K562 (cell line): ENCODE measurements at regions not wholly inside any gene's neighbourhood (a gene's known extent, or its start where the extent isn't known, plus 50 kb on each side); places are given as distances from the start of the nearest gene placed in this dataset.
A peak's percentile ranks its signal among the peaks of the same experiment; 100 is the strongest.

ENCODE experiments used
- ADNP ChIP-seq: fragments of 200-800 bp; sonication (Bioruptor generic); IDR thresholded peaks from 2 replicates; pipeline ENCODE4 v1.6.1; 2016; ENCODE audit warnings: missing genetic modification characterization, missing compliant biosample characterization
- CTCF ChIP-seq, 3 experiments: IDR thresholded peaks in 2 of 3; conservative IDR thresholded peaks in 1 of 3; 2 replicates each; pipeline ENCODE4 v1.5.1; 2011 to 2012; ENCODE audit warnings: low read length in 3 of 3, mild to moderate bottlenecking in 3 of 3, control low read depth in 2 of 3, improper control_type of control experiment in 1 of 3, inconsistent platforms in 1 of 3, low read depth in 1 of 3, mixed read lengths in 1 of 3, moderate library complexity in 1 of 3; ENCODE audit not compliant: insufficient read depth in 2 of 3
- KDM5B ChIP-seq: fragments of 200-600 bp; sonication (generic); IDR thresholded peaks from 2 replicates; pipeline ENCODE4 v1.6.1; 2012; ENCODE audit warnings: low read depth, mild to moderate bottlenecking, moderate library complexity, low read length, control low read depth, inconsistent platforms; ENCODE audit not compliant: insufficient replicate concordance
- MCM2 ChIP-seq: fragments of 450-650 bp; IDR thresholded peaks from 2 replicates; pipeline ENCODE4 v1.6.1; 2017; ENCODE audit warnings: low read depth, mild to moderate bottlenecking
- PATZ1 ChIP-seq: fragments of 250-450 bp; sonication (Bioruptor Pico); IDR thresholded peaks from 2 replicates; pipeline ENCODE4 v1.5.0; 2020; ENCODE audit warnings: mild to moderate bottlenecking, borderline replicate concordance
- POLR2B ChIP-seq: fragments of 450-650 bp; IDR thresholded peaks from 2 replicates; pipeline ENCODE4 v1.6.1; 2018; ENCODE audit warnings: low read depth; ENCODE audit not compliant: partially characterized antibody
- REST ChIP-seq, 2 experiments: fragments of 450-650 bp; formaldehyde crosslinking in 1 of 2; IDR thresholded peaks; 2 replicates each; pipeline versions ENCODE4 v1.4.0 to v1.6.1; 2014 to 2020; ENCODE audit warnings: mild to moderate bottlenecking in 2 of 2, borderline replicate concordance in 1 of 2, low read depth in 1 of 2
- SMC3 ChIP-seq: conservative IDR thresholded peaks from 2 replicates; pipeline ENCODE4 v1.6.1; 2011; ENCODE audit warnings: low read depth, low read length, improper control_type of control experiment; ENCODE audit not compliant: insufficient read depth
- STAG1 ChIP-seq: sonication (generic); formaldehyde crosslinking; IDR thresholded peaks from 2 replicates; pipeline ENCODE4 v1.5.0; 2020; ENCODE audit warnings: missing genetic modification reagents, borderline replicate concordance
- STAT6 ChIP-seq: sonication (generic); formaldehyde crosslinking; IDR thresholded peaks from 2 replicates; pipeline ENCODE4 v1.8.1; 2023; ENCODE audit warnings: mild to moderate bottlenecking, missing genetic modification reagents
- ZNF224 ChIP-seq: sonication (generic); formaldehyde crosslinking; IDR thresholded peaks from 2 replicates; pipeline ENCODE4 v1.8.0; 2022; ENCODE audit warnings: mild to moderate bottlenecking, missing genetic modification reagents
- ZNF695 ChIP-seq: fragments of 450-650 bp; formaldehyde crosslinking; IDR thresholded peaks from 2 replicates; pipeline ENCODE4 v1.4.0; 2020; ENCODE audit warnings: mild to moderate bottlenecking, moderate library complexity

- TF ChIP-seq REST (IDR thresholded peaks at IDR 0.05; ENCODE audit: borderline replicate concordance) (peak; percentile 72), REST (CRISPR knock-in tag; IDR thresholded peaks at IDR 0.05; ENCODE audit: low read depth) (no peak), STAT6 (CRISPR knock-in tag) (no peak), CTCF (IDR thresholded peaks at IDR 0.05 in 2 of 3, conservative IDR thresholded peaks at IDR 0.05 in 1 of 3; ENCODE audit: insufficient read depth in 2 of 3, low read depth in 1 of 3, low read length in 3 of 3) (peak; percentile 69 to 83 (median 78)), KDM5B (no peak), ZNF224 (no peak), SMC3 (peak; percentile 76), POLR2B (no peak), ADNP (tag) (no peak), ZNF695 (CRISPR knock-in tag) (no peak), STAG1 (CRISPR knock-in tag) (peak; percentile 77; the same call in 1 of the 2 replicates), PATZ1 (CRISPR knock-in tag) (no peak), MCM2 (no peak)
These were observed 107.6 kb upstream of the CYRIA start (continued) for GRCh38 chr2:16773080-16773713.
